Testis (tissue), 2 donors: ENCODE measurements at regions not wholly inside any gene's neighbourhood (a gene's known extent, or its start where the extent isn't known, plus 50 kb on each side); places are given as distances from the start of the nearest gene placed in this dataset.

Source experiments
- POLR2A ChIP-seq: fragments of 450-650 bp; IDR thresholded peaks from one replicate; pipeline ENCODE4 v1.6.1; 2017; ENCODE audit warnings: antibody characterized with exemption, mild to moderate bottlenecking, moderate library complexity
- TF ChIP-seq, protein P1 (sequence below), 3 experiments: fragments of 450-650 bp in 2 of 3; fragments of 200-600 bp in 1 of 3; sonication (generic) in 1 of 3; IDR thresholded peaks; one replicate each; pipeline ENCODE4 v1.5.1; 2016 to 2019; ENCODE audit warnings: antibody characterized with exemption in 3 of 3, mild to moderate bottlenecking in 2 of 3, moderate library complexity in 1 of 3

GRCh38 chr15:62257996-62258521 lies 93.0 kb upstream of the C2CD4B start:
- TF ChIP-seq, protein P1, sequence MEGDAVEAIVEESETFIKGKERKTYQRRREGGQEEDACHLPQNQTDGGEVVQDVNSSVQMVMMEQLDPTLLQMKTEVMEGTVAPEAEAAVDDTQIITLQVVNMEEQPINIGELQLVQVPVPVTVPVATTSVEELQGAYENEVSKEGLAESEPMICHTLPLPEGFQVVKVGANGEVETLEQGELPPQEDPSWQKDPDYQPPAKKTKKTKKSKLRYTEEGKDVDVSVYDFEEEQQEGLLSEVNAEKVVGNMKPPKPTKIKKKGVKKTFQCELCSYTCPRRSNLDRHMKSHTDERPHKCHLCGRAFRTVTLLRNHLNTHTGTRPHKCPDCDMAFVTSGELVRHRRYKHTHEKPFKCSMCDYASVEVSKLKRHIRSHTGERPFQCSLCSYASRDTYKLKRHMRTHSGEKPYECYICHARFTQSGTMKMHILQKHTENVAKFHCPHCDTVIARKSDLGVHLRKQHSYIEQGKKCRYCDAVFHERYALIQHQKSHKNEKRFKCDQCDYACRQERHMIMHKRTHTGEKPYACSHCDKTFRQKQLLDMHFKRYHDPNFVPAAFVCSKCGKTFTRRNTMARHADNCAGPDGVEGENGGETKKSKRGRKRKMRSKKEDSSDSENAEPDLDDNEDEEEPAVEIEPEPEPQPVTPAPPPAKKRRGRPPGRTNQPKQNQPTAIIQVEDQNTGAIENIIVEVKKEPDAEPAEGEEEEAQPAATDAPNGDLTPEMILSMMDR (IDR thresholded peaks at IDR 0.05): no peak
- no peak for TF ChIP-seq POLR2A
